Psoas muscle (tissue), 7 donors: ENCODE measurements at regions not wholly inside any gene's neighbourhood (a gene's known extent, or its start where the extent isn't known, plus 50 kb on each side); places are given as distances from the start of the nearest gene placed in this dataset.
"Not testable (repeated sequence)": the region's sequence is repeated elsewhere in the genome, so short reads cannot be mapped to it uniquely, and the experiment has no call there.

Source experiments
- ATAC-seq, 4 donors: fragments of 200-7000 bp; cut with Tn5 transposase; one replicate each; pipeline ENCODE4 v1.9.1; 2020; ENCODE audit warnings: moderate library complexity in 3 of 4, mild to moderate bottlenecking in 2 of 4
- DNase-seq, 2 donors: peaks; one replicate each; pipeline ENCODE4 v3.0.0-alpha.2; 2020
- H3K27ac ChIP-seq: fragments of 200-600 bp; one replicate; pipeline ENCODE4 v1.8.0; 2022
- H3K27me3 ChIP-seq, 3 donors: fragments of 200-600 bp in 1 of 3; one replicate each; pipeline versions ENCODE4 v1.6.1 to v1.8.0; 2013 to 2022; ENCODE audit warnings: low read length in 2 of 3, mild to moderate bottlenecking in 2 of 3, moderate library complexity in 1 of 3; ENCODE audit not compliant: insufficient read depth in 3 of 3
- H3K36me3 ChIP-seq, 2 donors: fragments of 200-600 bp in 1 of 2; one replicate each; pipeline versions ENCODE4 v1.6.1 to v1.8.0; 2013 to 2022; ENCODE audit warnings: low read depth in 1 of 2, mild to moderate bottlenecking in 1 of 2, moderate library complexity in 1 of 2; ENCODE audit not compliant: insufficient read depth in 1 of 2
- H3K4me1 ChIP-seq: fragments of 200-600 bp; one replicate; pipeline ENCODE4 v1.8.0; 2022
- H3K4me3 ChIP-seq: fragments of 200-600 bp; one replicate; pipeline ENCODE4 v1.8.0; 2022; ENCODE audit warnings: mild to moderate bottlenecking
- H3K9me3 ChIP-seq: fragments of 200-600 bp; one replicate; pipeline ENCODE4 v1.8.0; 2022
- CTCF ChIP-seq: fragments of 200-600 bp; IDR thresholded peaks from one replicate; pipeline ENCODE4 v1.8.0; 2022; ENCODE audit warnings: antibody characterized with exemption
- WGBS, 3 donors: extraction: QIAGEN DNeasy Blood & Tissue Kit; methylation state at CpG; one replicate each; pipeline versions ENCODE4 v1.1.6 to v1.1.7; 2013; 5-methylcytosine and 5-hydroxymethylcytosine counted together
- intact Hi-C, 2 donors: fragments of 100-400 bp; cut with DNase I; formaldehyde crosslinking; loops; one replicate each; pipeline versions ENCODE4 v1.11.0 to v1.14.2; 2022
- donor health status: healthy with polysubstance abuse.
- donor health status: DM: no; HTN: no; CAD: no; lungs with moderate emphysema.
- donor health status: Bipolar disorder and iron deficiency.
- donor health status: healthy.
- donor health status: DM: yes; HTN: yes; CAD: no.
- donor health status: DM: no; HTN: no; CAD: no.
- donor health status: DM: yes; HTN: yes; CAD: no.

DNA sequence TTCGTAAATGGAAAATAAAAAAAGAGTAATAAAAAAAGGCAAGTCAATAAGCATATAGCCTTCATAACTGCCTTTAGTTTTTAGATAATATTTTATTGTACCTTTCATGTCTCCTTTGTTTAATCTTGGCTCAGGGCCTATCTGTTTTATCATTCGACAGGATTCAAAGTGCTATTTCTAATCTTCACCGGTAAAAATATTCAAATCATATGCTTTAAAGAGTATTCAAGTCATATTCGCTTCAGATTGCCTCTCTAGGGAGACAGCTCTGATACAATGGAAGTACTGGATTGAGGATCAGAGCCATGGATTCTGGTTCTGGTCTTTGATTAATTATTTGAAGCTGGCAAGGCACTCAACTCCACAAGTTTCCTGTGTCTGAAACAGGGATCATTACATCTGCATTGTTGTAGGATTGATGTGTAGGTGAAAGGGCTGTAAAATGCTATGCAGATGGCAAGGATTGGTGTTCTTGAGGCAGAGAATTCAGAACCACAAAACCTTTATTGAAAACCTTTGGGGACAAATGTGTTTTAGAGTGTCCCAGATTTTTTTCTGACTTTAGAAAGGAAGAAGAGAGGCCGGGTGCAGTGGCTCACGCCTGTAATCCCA, 84.3 kb upstream of the RAPH1 start:
- H3K4me3 ChIP-seq: no peak overlapping the region
- H3K36me3 ChIP-seq: no peaks in the 10 kb centered on the region
- no peaks in the 10 kb centered on the region for H3K9me3 ChIP-seq
- intact Hi-C loops: no loop called here
- no peak for ATAC-seq
- H3K27ac ChIP-seq: no peak overlapping the region
- no peak for DNase-seq
- H3K27me3 ChIP-seq: no peaks in the 10 kb centered on the region
- TF ChIP-seq CTCF: no peak
- no peaks in the 10 kb centered on the region for H3K4me1 ChIP-seq
- WGBS, 3 donors: 71 to 80% (median 77%) methylated on average over 6 of the region's 6 CpGs

DNA sequence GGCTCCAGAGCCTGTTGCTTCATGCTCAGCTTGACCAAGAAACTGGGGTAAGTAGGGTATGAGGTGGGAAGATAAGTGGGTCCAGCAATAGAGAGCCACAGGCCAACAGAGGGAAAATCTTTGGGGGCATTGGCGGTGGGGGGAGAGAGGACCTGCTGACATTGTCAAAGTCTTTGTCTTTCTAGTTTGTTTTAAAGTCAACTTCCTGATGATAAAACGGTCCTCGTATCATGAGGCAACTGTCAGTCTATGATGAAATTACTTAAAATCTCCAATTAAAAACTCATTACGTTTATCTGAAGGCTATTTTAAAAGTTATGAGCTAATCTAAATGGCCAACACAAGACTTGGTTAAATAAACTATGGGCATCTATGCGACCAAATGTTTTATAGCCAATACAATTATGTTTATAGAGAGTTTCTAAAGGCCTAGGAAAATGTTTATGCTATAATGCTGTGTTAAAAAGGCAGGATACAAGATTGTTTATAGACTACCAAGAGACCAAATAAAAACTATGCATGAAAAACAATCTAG, 84.4 kb upstream of the CD28 start:
- no peaks in the 10 kb centered on the region for H3K36me3 ChIP-seq
- no peak for TF ChIP-seq CTCF
- no peak overlapping the region for H3K27ac ChIP-seq
- no peaks in the 10 kb centered on the region for H3K4me1 ChIP-seq
- intact Hi-C loops: no loop called here
- H3K9me3 ChIP-seq: no peaks in the 10 kb centered on the region
- 93 to 94% (median 93%) methylated on average over 5 of the region's 5 CpGs for WGBS, 3 donors
- H3K27me3 ChIP-seq: no peaks in the 10 kb centered on the region
- DNase-seq (no peak), ATAC-seq (no peak)
- H3K4me3 ChIP-seq: no peak overlapping the region

- Histone ChIP-seq H3K4me3 (no peak overlapping the region), H3K36me3 (no peaks in the 10 kb centered on the region), H3K27me3 (no peaks in the 10 kb centered on the region), H3K27ac (no peak overlapping the region), H3K9me3 (no peaks in the 10 kb centered on the region), H3K4me1 (no peaks in the 10 kb centered on the region)
- WGBS, 3 donors: 92 to 100% (median 93%) methylated on average over 3 of the region's 3 CpGs
- TF ChIP-seq CTCF: no peak
- ATAC-seq: no peak
- no peak for DNase-seq
- intact Hi-C loops: no loop called here
Measured at GRCh38 chr2:203623096-203623495, 83.3 kb upstream of the CD28 start.

- Histone ChIP-seq H3K27me3 (no peaks in the 10 kb centered on the region), H3K27ac (no peak overlapping the region), H3K4me1 (no peaks in the 10 kb centered on the region), H3K4me3 (no peak overlapping the region), H3K9me3 (no peaks in the 10 kb centered on the region), H3K36me3 (no peaks in the 10 kb centered on the region)
- TF ChIP-seq CTCF: no peak
- 59 to 67% (median 62%) methylated on average over 6 of the region's 6 CpGs for WGBS, 3 donors
- ATAC-seq: no peak
- intact Hi-C loops: no loop called here
- DNase-seq: no peak
Measured at GRCh38 chr2:203623661-203624060, 82.8 kb upstream of the CD28 start.

DNA sequence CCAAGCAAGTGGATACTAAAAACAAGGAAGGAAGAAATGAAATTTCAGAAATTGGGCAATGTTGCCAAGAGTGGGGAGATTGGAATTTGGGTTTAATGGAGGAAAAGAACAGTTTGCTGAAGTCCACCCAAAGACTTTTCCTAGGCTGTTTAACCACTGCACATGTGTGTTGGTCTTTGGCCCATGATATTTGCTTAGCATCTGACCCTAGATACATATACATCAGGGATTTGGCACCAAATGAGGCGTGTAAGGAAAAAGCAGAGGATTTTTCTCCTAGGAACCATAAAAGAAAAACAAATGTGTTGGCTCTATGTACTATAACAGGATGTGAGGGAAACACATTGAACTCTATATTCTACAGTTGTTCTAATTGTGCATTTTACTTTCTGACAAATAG, 80.7 kb upstream of the CD28 start:
- 68 to 77% (median 69%) methylated on average over 1 of the region's 1 CpG for WGBS, 3 donors
- intact Hi-C loops: no loop called here
- TF ChIP-seq CTCF: no peak
- Histone ChIP-seq H3K36me3 (no peaks in the 10 kb centered on the region), H3K4me3 (no peak overlapping the region), H3K27ac (no peak overlapping the region), H3K27me3 (no peaks in the 10 kb centered on the region), H3K4me1 (no peaks in the 10 kb centered on the region), H3K9me3 (no peaks in the 10 kb centered on the region)
- ATAC-seq (no peak), DNase-seq (no peak)

DNA sequence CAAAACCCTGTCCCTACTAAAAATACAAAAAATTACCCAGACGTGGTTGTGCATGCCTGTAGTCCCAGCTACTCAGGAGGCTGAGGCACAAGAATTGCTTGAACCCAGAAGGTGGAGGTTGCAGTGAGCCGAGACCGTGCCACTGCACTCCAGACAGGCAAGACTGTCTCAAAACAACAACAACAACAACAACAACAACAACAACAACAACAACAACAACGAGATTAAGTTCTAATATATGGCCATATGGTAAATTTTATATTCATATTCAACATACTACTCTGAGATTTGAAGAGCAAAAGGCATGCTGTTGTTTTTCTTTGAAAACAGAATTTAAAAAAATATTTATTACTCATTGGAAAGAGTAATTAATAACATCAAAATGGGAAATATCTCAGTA, 80.2 kb upstream of the CD28 start:
- H3K9me3 ChIP-seq, intact Hi-C loops, H3K4me3 ChIP-seq, H3K27ac ChIP-seq, ATAC-seq, H3K4me1 ChIP-seq, H3K36me3 ChIP-seq, H3K27me3 ChIP-seq, DNase-seq: not testable (repeated sequence)
- 78 to 87% (median 82%) methylated on average over 4 of the region's 4 CpGs for WGBS, 3 donors
